ENCODE measurements at regions not wholly inside any gene's neighbourhood (a gene's known extent, or its start where the extent isn't known, plus 50 kb on each side); places are given as distances from the start of the nearest gene placed in this dataset.

GRCh38 chr2:211068108-211068780 lies 511.8 kb downstream of the CPS1 start:
- DNase-seq = no peak

GRCh38 chr2:211070547-211070946 lies 514.1 kb downstream of the CPS1 start:
- no peak for DNase-seq

GRCh38 chr2:211077216-211077767 lies 520.9 kb downstream of the CPS1 start:
- no peak for DNase-seq

- no peak for DNase-seq
Observed at GRCh38 chr2:211084352-211084751, 528.0 kb downstream of the CPS1 start.

- no peak for DNase-seq
Observed at GRCh38 chr2:211085056-211085680, 528.8 kb downstream of the CPS1 start.

GRCh38 chr2:211086049-211086448 lies 529.6 kb downstream of the CPS1 start:
- no peak for DNase-seq

- no peak for DNase-seq
Observed at GRCh38 chr2:211089127-211089526, 532.7 kb downstream of the CPS1 start.

- DNase-seq = no peak
Observed at GRCh38 chr2:211093743-211094303, 537.4 kb downstream of the CPS1 start.

GRCh38 chr2:211103989-211104388 lies 547.6 kb downstream of the CPS1 start:
- DNase-seq = no peak

- no peak for DNase-seq
Observed at GRCh38 chr2:211113334-211114175, 557.2 kb downstream of the CPS1 start.

- DNase-seq = peak; percentile 8
Observed at GRCh38 chr2:211114826-211115455, 558.5 kb downstream of the CPS1 start.

- DNase-seq = no peak
Observed at GRCh38 chr2:211117026-211117425, 560.6 kb downstream of the CPS1 start.

GRCh38 chr2:211126256-211126655 lies 569.9 kb downstream of the CPS1 start:
- no peak for DNase-seq

GRCh38 chr2:211127501-211127900 lies 571.1 kb downstream of the CPS1 start:
- DNase-seq = no peak

- DNase-seq = no peak
Observed at GRCh38 chr2:211128287-211128686, 571.9 kb downstream of the CPS1 start.

- DNase-seq = no peak
Observed at GRCh38 chr2:211129798-211130197, 573.4 kb downstream of the CPS1 start.

- no peak for DNase-seq
Observed at GRCh38 chr2:211132046-211132445, 575.6 kb downstream of the CPS1 start.

GRCh38 chr2:211132573-211132972 lies 576.2 kb downstream of the CPS1 start:
- DNase-seq = no peak

GRCh38 chr2:211133766-211134165 lies 577.4 kb downstream of the CPS1 start:
- DNase-seq = no peak

- no peak for DNase-seq
Observed at GRCh38 chr2:211138551-211138950, 582.2 kb downstream of the CPS1 start.

GRCh38 chr2:211141646-211142045 lies 585.2 kb downstream of the CPS1 start:
- DNase-seq = no peak

- no peak for DNase-seq
Observed at GRCh38 chr2:211144078-211144477, 587.7 kb downstream of the CPS1 start.

Data from skin of body (tissue), 1 donor.